HG02588 (cell line): ENCODE measurements at regions not wholly inside any gene's neighbourhood (a gene's known extent, or its start where the extent isn't known, plus 50 kb on each side); places are given as distances from the start of the nearest gene placed in this dataset.
"Not testable (repeated sequence)": the region's sequence is repeated elsewhere in the genome, so short reads cannot be mapped to it uniquely, and the experiment has no call there.

ENCODE experiments used
- ATAC-seq: cut with Tn5 transposase; IDR thresholded peaks from one replicate; pipeline ENCODE4 v1.9.1; 2021; ENCODE audit warnings: mild to moderate bottlenecking, moderate library complexity; ENCODE audit not compliant: unreplicated experiment

- ATAC-seq = no peak
Observed at GRCh38 chr14:88929656-88930436, 105.4 kb downstream of the TTC8 start.

- ATAC-seq = no peak
Observed at GRCh38 chr14:88931321-88932110, 107.1 kb downstream of the TTC8 start.

- ATAC-seq = no peak
Observed at GRCh38 chr14:88933191-88933590, 108.7 kb downstream of the TTC8 start.

GRCh38 chr14:88934351-88934806 lies 109.9 kb downstream of the TTC8 start:
- ATAC-seq = no peak

- no peak for ATAC-seq
Observed at GRCh38 chr14:88935083-88935482, 110.6 kb downstream of the TTC8 start.

GRCh38 chr14:88937706-88938105 lies 113.3 kb downstream of the TTC8 start:
- no peak for ATAC-seq

- ATAC-seq = no peak
Observed at GRCh38 chr14:88940671-88941070, 116.2 kb downstream of the TTC8 start.

- ATAC-seq = no peak
Observed at GRCh38 chr14:88941414-88941813, 117.0 kb downstream of the TTC8 start.

GRCh38 chr14:88947646-88948598 lies 123.5 kb downstream of the TTC8 start:
- ATAC-seq = no peak

GRCh38 chr14:88950069-88950468 lies 125.6 kb downstream of the TTC8 start:
- no peak for ATAC-seq

GRCh38 chr14:88951370-88951769 lies 126.9 kb downstream of the TTC8 start:
- ATAC-seq = no peak

GRCh38 chr14:88952901-88953300 lies 128.4 kb downstream of the TTC8 start:
- no peak for ATAC-seq

GRCh38 chr14:88955455-88955854 lies 131.0 kb downstream of the TTC8 start:
- no peak for ATAC-seq

- ATAC-seq = no peak
Observed at GRCh38 chr14:88960496-88960895, 136.0 kb downstream of the TTC8 start.

- ATAC-seq = no peak
Observed at GRCh38 chr14:88961214-88961613, 136.8 kb downstream of the TTC8 start.

GRCh38 chr14:88962356-88962755 lies 137.9 kb downstream of the TTC8 start:
- no peak for ATAC-seq

- no peak for ATAC-seq
Observed at GRCh38 chr14:88967299-88967698, 142.8 kb downstream of the TTC8 start.

- no peak for ATAC-seq
Observed at GRCh38 chr14:88975043-88975830, 150.8 kb downstream of the TTC8 start.

- no peak for ATAC-seq
Observed at GRCh38 chr14:88975926-88976325, 151.5 kb downstream of the TTC8 start.

GRCh38 chr14:88980907-88981306 lies 156.5 kb downstream of the TTC8 start:
- not testable (repeated sequence) for ATAC-seq
